ENCODE measurements at regions not wholly inside any gene's neighbourhood (a gene's known extent, or its start where the extent isn't known, plus 50 kb on each side); places are given as distances from the start of the nearest gene placed in this dataset.

DNA sequence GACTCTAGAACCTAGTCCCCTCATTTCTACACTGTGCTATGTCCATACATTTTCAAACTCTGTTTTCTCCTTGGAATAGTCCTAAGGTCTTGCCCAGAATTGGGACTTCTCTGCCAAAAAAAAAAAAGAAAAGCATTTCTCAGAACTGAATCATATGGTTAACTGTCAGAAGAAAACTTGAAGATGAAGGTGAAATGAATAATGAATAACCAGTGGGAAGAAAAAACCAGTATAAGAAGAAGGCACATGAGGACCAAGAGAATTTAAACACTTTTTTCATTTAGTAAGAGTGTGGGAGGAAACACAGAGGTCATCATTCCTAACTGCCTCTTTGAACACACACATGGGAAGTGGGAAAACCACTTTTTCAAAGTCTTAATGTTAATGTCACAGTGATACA is 197.7 kb downstream of the PRELID2 start:
- TF ChIP-seq, protein P1, sequence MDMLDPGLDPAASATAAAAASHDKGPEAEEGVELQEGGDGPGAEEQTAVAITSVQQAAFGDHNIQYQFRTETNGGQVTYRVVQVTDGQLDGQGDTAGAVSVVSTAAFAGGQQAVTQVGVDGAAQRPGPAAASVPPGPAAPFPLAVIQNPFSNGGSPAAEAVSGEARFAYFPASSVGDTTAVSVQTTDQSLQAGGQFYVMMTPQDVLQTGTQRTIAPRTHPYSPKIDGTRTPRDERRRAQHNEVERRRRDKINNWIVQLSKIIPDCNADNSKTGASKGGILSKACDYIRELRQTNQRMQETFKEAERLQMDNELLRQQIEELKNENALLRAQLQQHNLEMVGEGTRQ (IDR thresholded peaks at IDR 0.05): no peak
- TF ChIP-seq ZNF302 (CRISPR knock-in tag; IDR thresholded peaks at IDR 0.05) (no peak), FOSL2 (IDR thresholded peaks at IDR 0.05) (no peak), FOSL2 (CRISPR knock-in tag; IDR thresholded peaks at IDR 0.05) (no peak), CEBPB (IDR thresholded peaks at IDR 0.05) (no peak), BHLHE40 (IDR thresholded peaks at IDR 0.05; ENCODE audit: low read depth, low read length) (no peak), KDM5A (IDR thresholded peaks at IDR 0.05) (no peak), EP300 (IDR thresholded peaks at IDR 0.05) (no peak)
- TF ChIP-seq, protein P2, sequence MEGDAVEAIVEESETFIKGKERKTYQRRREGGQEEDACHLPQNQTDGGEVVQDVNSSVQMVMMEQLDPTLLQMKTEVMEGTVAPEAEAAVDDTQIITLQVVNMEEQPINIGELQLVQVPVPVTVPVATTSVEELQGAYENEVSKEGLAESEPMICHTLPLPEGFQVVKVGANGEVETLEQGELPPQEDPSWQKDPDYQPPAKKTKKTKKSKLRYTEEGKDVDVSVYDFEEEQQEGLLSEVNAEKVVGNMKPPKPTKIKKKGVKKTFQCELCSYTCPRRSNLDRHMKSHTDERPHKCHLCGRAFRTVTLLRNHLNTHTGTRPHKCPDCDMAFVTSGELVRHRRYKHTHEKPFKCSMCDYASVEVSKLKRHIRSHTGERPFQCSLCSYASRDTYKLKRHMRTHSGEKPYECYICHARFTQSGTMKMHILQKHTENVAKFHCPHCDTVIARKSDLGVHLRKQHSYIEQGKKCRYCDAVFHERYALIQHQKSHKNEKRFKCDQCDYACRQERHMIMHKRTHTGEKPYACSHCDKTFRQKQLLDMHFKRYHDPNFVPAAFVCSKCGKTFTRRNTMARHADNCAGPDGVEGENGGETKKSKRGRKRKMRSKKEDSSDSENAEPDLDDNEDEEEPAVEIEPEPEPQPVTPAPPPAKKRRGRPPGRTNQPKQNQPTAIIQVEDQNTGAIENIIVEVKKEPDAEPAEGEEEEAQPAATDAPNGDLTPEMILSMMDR (IDR thresholded peaks at IDR 0.05): no peak
- TF ChIP-seq, protein P3, sequence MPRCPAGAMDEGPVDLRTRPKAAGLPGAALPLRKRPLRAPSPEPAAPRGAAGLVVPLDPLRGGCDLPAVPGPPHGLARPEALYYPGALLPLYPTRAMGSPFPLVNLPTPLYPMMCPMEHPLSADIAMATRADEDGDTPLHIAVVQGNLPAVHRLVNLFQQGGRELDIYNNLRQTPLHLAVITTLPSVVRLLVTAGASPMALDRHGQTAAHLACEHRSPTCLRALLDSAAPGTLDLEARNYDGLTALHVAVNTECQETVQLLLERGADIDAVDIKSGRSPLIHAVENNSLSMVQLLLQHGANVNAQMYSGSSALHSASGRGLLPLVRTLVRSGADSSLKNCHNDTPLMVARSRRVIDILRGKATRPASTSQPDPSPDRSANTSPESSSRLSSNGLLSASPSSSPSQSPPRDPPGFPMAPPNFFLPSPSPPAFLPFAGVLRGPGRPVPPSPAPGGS (IDR thresholded peaks at IDR 0.05): no peak
- TF ChIP-seq, protein P4, sequence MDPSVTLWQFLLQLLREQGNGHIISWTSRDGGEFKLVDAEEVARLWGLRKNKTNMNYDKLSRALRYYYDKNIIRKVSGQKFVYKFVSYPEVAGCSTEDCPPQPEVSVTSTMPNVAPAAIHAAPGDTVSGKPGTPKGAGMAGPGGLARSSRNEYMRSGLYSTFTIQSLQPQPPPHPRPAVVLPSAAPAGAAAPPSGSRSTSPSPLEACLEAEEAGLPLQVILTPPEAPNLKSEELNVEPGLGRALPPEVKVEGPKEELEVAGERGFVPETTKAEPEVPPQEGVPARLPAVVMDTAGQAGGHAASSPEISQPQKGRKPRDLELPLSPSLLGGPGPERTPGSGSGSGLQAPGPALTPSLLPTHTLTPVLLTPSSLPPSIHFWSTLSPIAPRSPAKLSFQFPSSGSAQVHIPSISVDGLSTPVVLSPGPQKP (IDR thresholded peaks at IDR 0.05; ENCODE audit: low read depth, low read length): no peak

Data from A549 (cell line).